ENCODE measurements at regions not wholly inside any gene's neighbourhood (a gene's known extent, or its start where the extent isn't known, plus 50 kb on each side); places are given as distances from the start of the nearest gene placed in this dataset.
"Not testable (repeated sequence)": the region's sequence is repeated elsewhere in the genome, so short reads cannot be mapped to it uniquely, and the experiment has no call there.

GRCh38 chr4:133273401-133273800 lies 124.3 kb downstream of the PCDH10 start:
- ATAC-seq (ENCODE audit: low FRiP score in 2 of 2) (no peak), DNase-seq (no peak)
- H3K27me3 ChIP-seq, result no peaks in the 10 kb centered on the region
- no peak overlapping the region for H3K27ac ChIP-seq
- TF ChIP-seq POLR2AphosphoS5 (IDR thresholded peaks at IDR 0.05), result no peak
- no peak for TF ChIP-seq CTCF (IDR thresholded peaks at IDR 0.05)
- no peaks in the 10 kb centered on the region for H3K36me3 ChIP-seq
- WGBS, 2 donors, result 90 to 93% methylated on average over 3 of the region's 3 CpGs
- H3K9me3 ChIP-seq, result peaks cover 0 to 5% (median 0%) of the 10 kb centered on the region in 4 donors
- H3K4me1 ChIP-seq, result no peaks in the 10 kb centered on the region
- H3K4me3 ChIP-seq, result no peak overlapping the region

GRCh38 chr4:133270021-133270570 lies 121.0 kb downstream of the PCDH10 start:
- no peaks in the 10 kb centered on the region for H3K27me3 ChIP-seq
- no peak for ATAC-seq (ENCODE audit: low FRiP score in 2 of 2)
- TF ChIP-seq CTCF (IDR thresholded peaks at IDR 0.05) (no peak), POLR2A (IDR thresholded peaks at IDR 0.05) (no peak), POLR2AphosphoS5 (IDR thresholded peaks at IDR 0.05) (no peak), EP300 (IDR thresholded peaks at IDR 0.05) (no peak)
- WGBS, 2 donors, result 72 to 76% methylated on average over 2 of the region's 2 CpGs
- no peaks in the 10 kb centered on the region for H3K4me1 ChIP-seq
- H3K4me3 ChIP-seq, result no peak overlapping the region
- no peaks in the 10 kb centered on the region for H3K36me3 ChIP-seq
- H3K27ac ChIP-seq, result no peak overlapping the region
- no peak for DNase-seq
- no peaks in the 10 kb centered on the region for H3K9me3 ChIP-seq

- WGBS, 2 donors, result 86% methylated on average over 17 of the region's 17 CpGs
- ATAC-seq (ENCODE audit: low FRiP score in 2 of 2) (no peak), DNase-seq (no peak)
- H3K36me3 ChIP-seq, result no peaks in the 10 kb centered on the region
- no peaks in the 10 kb centered on the region for H3K9me3 ChIP-seq
- H3K4me3 ChIP-seq, result no peak overlapping the region
- no peaks in the 10 kb centered on the region for H3K4me1 ChIP-seq
- no peaks in the 10 kb centered on the region for H3K27me3 ChIP-seq
- no peak overlapping the region for H3K27ac ChIP-seq
- TF ChIP-seq POLR2A (IDR thresholded peaks at IDR 0.05) (no peak), POLR2AphosphoS5 (IDR thresholded peaks at IDR 0.05) (no peak), EP300 (IDR thresholded peaks at IDR 0.05) (no peak), CTCF (IDR thresholded peaks at IDR 0.05) (no peak)
These were observed 119.1 kb downstream of the PCDH10 start for GRCh38 chr4:133268205-133268604.

GRCh38 chr4:133267506-133267905 lies 118.4 kb downstream of the PCDH10 start:
- not testable (repeated sequence) for H3K4me1 ChIP-seq; H3K9me3 ChIP-seq; H3K27me3 ChIP-seq; ATAC-seq (ENCODE audit: low FRiP score in 2 of 2); H3K4me3 ChIP-seq; H3K27ac ChIP-seq; H3K36me3 ChIP-seq; DNase-seq
- WGBS, 2 donors, result 68 to 70% methylated on average over 7 of the region's 7 CpGs

- not testable (repeated sequence) for DNase-seq
- WGBS, 2 donors, result 88 to 92% methylated on average over 3 to 11 of the region's 11 CpGs
These were observed 117.9 kb downstream of the PCDH10 start for GRCh38 chr4:133266966-133267365.

GRCh38 chr4:133264251-133264650 lies 115.2 kb downstream of the PCDH10 start:
- not testable (repeated sequence) for H3K4me1 ChIP-seq; H3K27me3 ChIP-seq; H3K36me3 ChIP-seq; DNase-seq; H3K9me3 ChIP-seq; ATAC-seq (ENCODE audit: low FRiP score in 2 of 2); H3K4me3 ChIP-seq; H3K27ac ChIP-seq
- 50 to 62% methylated on average over 3 of the region's 3 CpGs for WGBS, 2 donors

More at GRCh38 chr4:133266966-133267365, 117.9 kb downstream of the PCDH10 start:
- not testable (repeated sequence) for H3K4me1 ChIP-seq; H3K27me3 ChIP-seq; ATAC-seq (ENCODE audit: low FRiP score in 2 of 2); H3K27ac ChIP-seq; H3K9me3 ChIP-seq; H3K36me3 ChIP-seq; H3K4me3 ChIP-seq

Measured in upper lobe of left lung (tissue), 6 donors.